HG03575 (cell line): ENCODE measurements at regions not wholly inside any gene's neighbourhood (a gene's known extent, or its start where the extent isn't known, plus 50 kb on each side); places are given as distances from the start of the nearest gene placed in this dataset.

Source experiments
- ATAC-seq: cut with Tn5 transposase; IDR thresholded peaks from one replicate; pipeline ENCODE4 v1.9.1; 2021; ENCODE audit not compliant: unreplicated experiment, insufficient number of reproducible peaks, low FRiP score; ENCODE audit errors: extremely low read depth

DNA sequence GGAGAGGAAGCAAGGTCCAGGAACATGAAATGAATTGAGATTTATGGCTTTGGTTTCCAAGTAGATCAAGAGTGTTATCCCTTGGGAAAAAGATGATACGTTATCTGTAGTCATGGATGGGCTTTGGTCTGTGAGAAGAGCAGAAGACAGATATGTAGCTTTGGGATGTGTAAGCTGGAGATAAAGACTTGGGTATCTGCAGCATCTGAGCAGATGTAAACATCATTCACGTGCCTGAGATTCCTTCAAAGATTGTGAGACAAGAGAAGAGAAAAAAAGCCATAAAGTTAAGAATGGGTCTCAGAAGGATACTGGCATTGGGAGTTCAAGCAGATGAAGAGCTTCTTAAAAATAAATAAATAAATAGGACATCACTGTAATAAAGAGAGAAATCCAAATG is 217.8 kb downstream of the PTPRC start:
- no peak for ATAC-seq

DNA sequence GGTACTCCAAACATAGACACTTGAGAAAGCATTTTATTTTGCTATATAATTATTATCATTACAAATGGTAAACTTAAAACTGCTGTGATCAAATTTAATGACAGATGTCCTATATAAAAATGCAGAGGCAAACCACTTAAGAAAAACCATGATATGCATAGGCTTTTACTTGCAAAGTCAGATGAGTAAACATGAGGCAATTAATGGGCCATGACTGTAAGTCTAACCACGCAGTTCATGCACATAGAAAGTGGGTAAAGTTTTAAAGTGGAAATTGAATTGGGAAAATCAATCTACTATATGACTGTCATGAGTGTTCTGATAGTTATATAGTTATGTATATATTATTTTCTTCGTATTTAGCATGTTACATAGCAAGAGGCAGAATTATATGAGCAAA is 219.2 kb downstream of the PTPRC start:
- no peak for ATAC-seq

- no peak for ATAC-seq
Measured at GRCh38 chr1:198860371-198860770, 221.5 kb downstream of the PTPRC start.

- no peak for ATAC-seq
Measured at GRCh38 chr1:198861636-198862035, 222.8 kb downstream of the PTPRC start.

DNA sequence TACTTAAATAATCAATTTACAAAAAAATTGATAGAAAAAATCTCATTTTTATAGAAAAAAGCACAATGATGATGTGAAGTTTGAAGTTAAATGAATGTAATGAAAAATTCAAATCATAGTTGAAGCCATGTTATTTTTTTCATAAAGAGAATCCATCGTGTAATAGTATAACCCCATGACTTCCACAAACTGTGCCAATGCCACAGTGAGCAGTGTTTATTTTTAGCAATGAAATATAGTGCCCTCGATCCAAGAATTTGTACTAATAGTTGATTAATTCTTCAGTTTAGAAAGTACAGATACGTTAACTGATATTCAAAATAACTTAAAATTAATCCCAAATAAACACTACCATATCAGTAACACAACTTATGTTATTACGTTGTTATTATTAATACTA is 225.9 kb downstream of the PTPRC start:
- no peak for ATAC-seq

- ATAC-seq, result no peak
Measured at GRCh38 chr1:198865319-198865718, 226.5 kb downstream of the PTPRC start.

GRCh38 chr1:198867182-198867581 is 228.3 kb downstream of the PTPRC start:
- ATAC-seq, result no peak

GRCh38 chr1:198873696-198874230 is 234.9 kb downstream of the PTPRC start:
- ATAC-seq, result no peak

- no peak for ATAC-seq
Measured at GRCh38 chr1:198876371-198876871, 237.6 kb downstream of the PTPRC start.

- ATAC-seq, result no peak
Measured at GRCh38 chr1:198878566-198878965, 239.7 kb downstream of the PTPRC start.

GRCh38 chr1:198879711-198880306 is 241.0 kb downstream of the PTPRC start:
- no peak for ATAC-seq

GRCh38 chr1:198880397-198880796 is 241.6 kb downstream of the PTPRC start:
- no peak for ATAC-seq

- no peak for ATAC-seq
Measured at GRCh38 chr1:198880818-198881597, 242.2 kb downstream of the PTPRC start.

GRCh38 chr1:198883184-198883583 is 244.3 kb downstream of the PTPRC start:
- no peak for ATAC-seq

DNA sequence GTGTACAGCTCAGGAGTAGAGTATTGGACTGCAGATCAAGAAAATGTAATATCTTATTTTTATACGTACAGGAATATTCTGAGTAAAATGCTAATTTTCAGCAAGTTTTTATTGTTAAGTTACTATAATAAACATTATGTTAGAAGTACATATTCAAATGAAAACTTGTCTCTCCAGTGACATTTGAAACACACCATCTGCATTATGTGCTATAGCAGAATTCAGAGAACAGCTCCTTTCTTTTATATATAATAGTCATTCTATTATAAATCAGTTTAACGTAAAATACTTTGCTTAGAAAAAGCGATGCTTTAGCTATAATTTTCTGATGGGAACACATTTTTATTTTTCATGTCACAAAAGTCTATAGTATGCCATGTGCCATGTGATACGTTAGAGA is 249.0 kb downstream of the PTPRC start:
- ATAC-seq, result no peak

- ATAC-seq, result no peak
Measured at GRCh38 chr1:198888379-198888943, 249.6 kb downstream of the PTPRC start.

DNA sequence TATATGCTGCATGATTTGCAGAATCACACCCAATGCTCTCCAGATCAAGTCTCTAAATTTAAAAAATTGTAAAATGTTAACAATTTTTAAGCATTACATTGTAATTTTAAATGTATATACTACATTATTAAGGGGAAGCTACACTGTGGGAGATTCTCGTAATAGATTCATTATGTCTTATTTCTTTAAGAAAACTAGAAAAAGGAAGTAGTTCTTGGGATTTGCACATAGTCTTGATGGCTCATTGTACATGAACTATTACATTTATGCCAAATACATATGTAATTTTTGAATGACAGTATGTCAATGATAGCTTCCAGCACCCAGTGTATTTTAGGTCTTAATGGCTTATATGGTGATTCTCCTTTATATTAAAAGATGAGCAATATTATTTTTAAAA is 250.3 kb downstream of the PTPRC start:
- ATAC-seq, result no peak

DNA sequence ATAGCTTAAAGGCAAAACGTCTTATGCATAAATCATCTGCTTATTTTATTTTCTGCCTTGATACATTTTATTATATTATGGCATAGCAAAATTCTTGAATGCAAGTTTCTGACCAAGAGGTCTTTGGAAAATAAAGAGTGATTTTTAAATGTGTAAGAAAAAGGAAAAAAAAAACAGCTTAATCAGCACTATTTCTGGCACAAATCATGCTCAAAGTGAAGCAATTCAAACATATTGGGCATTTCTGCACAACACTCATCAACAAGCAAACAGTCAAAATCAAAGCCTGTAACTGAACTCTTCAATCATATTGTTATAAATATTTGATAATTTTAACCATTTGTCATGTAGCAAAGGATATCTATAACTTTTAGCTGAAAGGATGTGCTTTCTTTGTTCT is 250.9 kb downstream of the PTPRC start:
- no peak for ATAC-seq

- ATAC-seq, result no peak
Measured at GRCh38 chr1:198890214-198890930, 251.5 kb downstream of the PTPRC start.
